ENCODE measurements at regions not wholly inside any gene's neighbourhood (a gene's known extent, or its start where the extent isn't known, plus 50 kb on each side); places are given as distances from the start of the nearest gene placed in this dataset.

DNA sequence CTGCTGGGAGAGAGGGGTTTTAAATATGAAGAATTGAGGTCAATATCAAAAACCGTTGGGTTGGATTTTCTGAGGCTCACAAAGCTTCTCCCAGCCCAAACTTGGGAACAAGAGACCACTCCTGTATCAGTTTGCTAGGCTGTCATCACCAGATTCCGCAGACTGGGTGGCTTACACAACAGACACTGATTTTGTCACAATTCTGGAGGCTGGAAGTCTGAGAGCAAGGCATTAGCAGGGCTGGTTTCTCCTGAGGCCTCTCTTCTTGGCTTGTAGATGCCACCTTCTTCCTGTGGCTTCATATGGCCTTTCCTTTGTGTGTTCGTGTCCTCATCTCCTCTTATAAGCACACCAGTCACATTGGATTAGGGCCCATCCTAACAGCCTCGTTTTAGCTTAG is 122.9 kb upstream of the COPS8 start:
- DNase-seq (ENCODE audit: low read depth) = no peak
- H3K4me3 ChIP-seq (ENCODE audit: low read depth, low read length) = no peak overlapping the region
- TF ChIP-seq, protein P1, sequence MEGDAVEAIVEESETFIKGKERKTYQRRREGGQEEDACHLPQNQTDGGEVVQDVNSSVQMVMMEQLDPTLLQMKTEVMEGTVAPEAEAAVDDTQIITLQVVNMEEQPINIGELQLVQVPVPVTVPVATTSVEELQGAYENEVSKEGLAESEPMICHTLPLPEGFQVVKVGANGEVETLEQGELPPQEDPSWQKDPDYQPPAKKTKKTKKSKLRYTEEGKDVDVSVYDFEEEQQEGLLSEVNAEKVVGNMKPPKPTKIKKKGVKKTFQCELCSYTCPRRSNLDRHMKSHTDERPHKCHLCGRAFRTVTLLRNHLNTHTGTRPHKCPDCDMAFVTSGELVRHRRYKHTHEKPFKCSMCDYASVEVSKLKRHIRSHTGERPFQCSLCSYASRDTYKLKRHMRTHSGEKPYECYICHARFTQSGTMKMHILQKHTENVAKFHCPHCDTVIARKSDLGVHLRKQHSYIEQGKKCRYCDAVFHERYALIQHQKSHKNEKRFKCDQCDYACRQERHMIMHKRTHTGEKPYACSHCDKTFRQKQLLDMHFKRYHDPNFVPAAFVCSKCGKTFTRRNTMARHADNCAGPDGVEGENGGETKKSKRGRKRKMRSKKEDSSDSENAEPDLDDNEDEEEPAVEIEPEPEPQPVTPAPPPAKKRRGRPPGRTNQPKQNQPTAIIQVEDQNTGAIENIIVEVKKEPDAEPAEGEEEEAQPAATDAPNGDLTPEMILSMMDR (IDR thresholded peaks at IDR 0.05; ENCODE audit: low read depth, low read length, missing control alignments) = no peak

DNA sequence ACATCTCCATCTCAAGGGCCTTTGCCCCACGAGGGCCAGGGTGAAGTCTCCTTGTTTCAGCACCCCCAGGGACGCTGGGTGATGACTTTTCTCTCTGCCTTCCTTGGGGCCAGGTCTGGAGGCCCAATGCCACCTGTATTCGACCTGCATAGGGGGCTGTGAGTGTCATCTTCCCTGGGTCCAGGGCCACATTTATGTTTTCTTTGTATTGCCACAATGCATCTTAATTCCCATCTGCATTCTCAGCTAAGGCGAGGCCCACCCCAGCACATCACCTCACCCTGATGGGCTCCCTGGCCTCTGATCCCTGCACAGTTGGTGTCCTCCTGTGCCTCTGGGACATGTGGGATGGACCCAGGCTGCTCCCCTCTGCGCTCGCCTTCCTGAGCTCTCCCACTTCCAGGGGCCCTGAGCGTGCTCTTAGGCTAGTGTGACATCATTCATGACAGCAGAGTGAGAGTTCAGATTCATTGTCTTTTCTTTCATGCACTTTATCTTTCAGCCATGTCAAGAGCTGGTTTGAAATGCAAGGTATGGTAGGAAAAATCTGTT is 122.0 kb upstream of the COPS8 start:
- H3K4me3 ChIP-seq (ENCODE audit: low read depth, low read length) = no peak overlapping the region
- no peak for DNase-seq (ENCODE audit: low read depth)
- TF ChIP-seq, protein P1 (IDR thresholded peaks at IDR 0.05; ENCODE audit: low read depth, low read length, missing control alignments) = no peak

DNA sequence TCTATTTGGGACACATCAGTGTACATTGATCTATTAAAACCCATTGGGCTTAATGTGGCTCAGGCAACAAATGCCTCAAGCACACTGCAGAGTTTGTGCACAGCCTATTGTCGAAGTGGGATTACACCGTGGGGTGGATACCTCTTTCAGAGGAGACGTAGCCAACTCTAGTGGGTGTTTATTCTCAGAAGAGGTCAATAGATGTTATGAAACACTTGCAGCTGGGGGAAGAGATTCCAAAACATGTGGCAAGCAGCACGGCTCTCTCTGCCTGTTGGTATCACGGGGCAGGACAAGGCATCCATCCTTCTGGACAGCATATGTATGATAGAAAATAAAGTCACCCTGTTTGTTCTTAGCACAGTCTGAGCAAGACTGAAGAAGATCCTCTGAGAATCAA is 121.4 kb upstream of the COPS8 start:
- H3K4me3 ChIP-seq (ENCODE audit: low read depth, low read length) = no peak overlapping the region
- TF ChIP-seq, protein P1 (IDR thresholded peaks at IDR 0.05; ENCODE audit: low read depth, low read length, missing control alignments) = no peak
- DNase-seq (ENCODE audit: low read depth) = no peak

DNA sequence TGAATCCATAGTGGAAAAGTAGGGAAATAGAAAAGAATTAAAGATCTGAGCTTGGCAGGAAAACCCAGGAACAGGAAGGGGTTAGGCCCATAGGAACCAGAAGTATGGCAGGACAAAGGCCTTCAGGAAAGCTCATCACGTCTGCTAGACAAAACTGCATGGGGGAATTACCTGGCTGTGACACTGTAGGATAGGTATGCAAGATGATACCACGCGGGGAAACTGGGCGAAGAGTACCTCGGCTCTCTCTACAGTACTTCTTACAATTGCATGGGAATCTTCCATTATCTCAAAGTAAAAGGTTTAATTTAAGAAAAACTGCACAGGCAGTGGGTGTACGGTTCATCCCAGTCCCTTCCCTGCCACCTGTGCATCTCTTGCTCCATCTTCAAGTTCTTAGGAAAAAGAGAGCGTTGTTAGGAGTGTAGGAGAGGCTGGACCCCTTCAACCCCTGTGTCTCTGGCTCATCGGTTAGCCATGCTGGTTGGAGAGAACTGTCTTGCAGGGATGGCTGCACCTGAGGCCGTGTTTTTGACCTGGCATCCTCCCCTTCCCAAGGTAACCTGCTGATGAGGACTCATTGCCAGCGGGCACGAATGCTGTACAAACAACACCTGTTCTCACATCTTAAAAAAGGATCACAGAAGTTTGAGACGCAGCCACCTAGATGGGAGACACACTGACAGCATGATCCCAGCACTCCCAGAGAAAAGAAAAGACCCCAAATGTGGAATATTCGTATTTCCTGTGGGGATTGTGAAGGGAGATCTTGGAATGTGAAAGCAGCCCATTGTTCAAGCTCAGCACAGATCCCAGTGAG is 120.5 kb upstream of the COPS8 start:
- DNase-seq (ENCODE audit: low read depth) = no peak
- no peak overlapping the region for H3K4me3 ChIP-seq (ENCODE audit: low read depth, low read length)
- TF ChIP-seq, protein P1 (IDR thresholded peaks at IDR 0.05; ENCODE audit: low read depth, low read length, missing control alignments) = no peak

DNA sequence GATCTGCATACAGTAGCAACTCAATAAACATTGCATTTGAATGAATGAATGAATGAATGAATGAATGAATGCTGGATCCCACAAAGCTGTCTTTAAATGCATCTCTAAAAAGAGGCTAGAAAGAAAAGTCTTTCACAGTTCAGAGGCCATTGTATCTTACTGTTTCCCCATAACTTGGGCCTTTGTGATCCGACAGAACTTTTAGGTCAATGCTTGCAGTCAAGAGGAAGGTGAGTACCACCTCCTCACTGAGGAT is 119.9 kb upstream of the COPS8 start:
- TF ChIP-seq, protein P1 (IDR thresholded peaks at IDR 0.05; ENCODE audit: low read depth, low read length, missing control alignments) = no peak
- H3K4me3 ChIP-seq (ENCODE audit: low read depth, low read length) = no peak overlapping the region

DNA sequence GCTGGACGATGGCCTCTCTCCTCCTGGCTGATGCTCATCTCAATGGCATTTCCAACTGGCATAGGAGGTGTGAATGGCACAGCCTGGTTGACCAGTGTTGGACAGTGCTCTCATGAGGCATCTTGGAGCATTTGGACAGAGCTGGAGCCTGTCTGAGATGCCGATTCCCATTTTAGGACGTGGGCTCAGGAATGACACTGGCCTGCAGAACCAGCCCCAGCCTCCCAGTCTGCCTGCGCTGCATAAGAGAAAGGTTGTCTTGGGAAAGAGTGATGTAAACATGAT is 118.2 kb upstream of the COPS8 start:
- TF ChIP-seq, protein P1 (IDR thresholded peaks at IDR 0.05; ENCODE audit: low read depth, low read length, missing control alignments) = no peak
- no peak for DNase-seq (ENCODE audit: low read depth)
- no peak overlapping the region for H3K4me3 ChIP-seq (ENCODE audit: low read depth, low read length)

More for the DNA sequence above, 119.9 kb upstream of the COPS8 start:
- DNase-seq (ENCODE audit: low read depth) = no peak

Data from GM12864 (cell line).